ENCODE measurements at regions not wholly inside any gene's neighbourhood (a gene's known extent, or its start where the extent isn't known, plus 50 kb on each side); places are given as distances from the start of the nearest gene placed in this dataset.

DNA sequence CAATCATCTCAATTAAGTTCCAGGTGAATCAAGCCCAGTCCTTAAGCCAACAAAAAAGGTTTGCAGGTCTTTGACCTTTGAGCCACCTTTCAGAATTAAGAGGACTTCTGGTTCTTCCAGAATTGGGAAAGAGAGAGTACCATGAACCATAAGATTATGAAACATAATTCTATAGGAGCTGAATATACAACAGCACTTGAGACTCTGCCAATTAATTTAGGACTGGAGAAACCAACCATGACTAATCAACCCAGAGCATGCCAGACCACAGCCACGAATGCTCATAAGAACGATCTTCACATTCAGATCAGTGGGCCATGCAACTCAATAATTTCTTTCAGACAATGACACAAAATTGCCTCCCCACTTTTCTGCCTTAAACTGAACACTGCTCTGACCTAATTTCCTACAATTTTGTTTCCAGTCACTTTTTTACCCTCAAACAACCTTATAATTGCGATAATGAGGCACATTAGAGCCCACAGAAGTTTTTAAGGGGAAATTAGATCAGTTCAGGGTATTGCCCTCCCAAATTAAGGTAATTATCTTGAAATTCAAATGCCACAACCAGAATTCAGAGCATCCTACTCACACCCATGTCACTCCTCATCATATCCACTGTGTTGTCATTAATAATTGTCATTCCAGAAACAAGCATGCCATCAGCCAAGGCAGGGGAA is 213.4 kb downstream of the ATPSCKMT start:
- no peak overlapping the region for H3K4me3 ChIP-seq
- DNase-seq (ENCODE audit: low spot score): no peak
- TF ChIP-seq, protein P1, sequence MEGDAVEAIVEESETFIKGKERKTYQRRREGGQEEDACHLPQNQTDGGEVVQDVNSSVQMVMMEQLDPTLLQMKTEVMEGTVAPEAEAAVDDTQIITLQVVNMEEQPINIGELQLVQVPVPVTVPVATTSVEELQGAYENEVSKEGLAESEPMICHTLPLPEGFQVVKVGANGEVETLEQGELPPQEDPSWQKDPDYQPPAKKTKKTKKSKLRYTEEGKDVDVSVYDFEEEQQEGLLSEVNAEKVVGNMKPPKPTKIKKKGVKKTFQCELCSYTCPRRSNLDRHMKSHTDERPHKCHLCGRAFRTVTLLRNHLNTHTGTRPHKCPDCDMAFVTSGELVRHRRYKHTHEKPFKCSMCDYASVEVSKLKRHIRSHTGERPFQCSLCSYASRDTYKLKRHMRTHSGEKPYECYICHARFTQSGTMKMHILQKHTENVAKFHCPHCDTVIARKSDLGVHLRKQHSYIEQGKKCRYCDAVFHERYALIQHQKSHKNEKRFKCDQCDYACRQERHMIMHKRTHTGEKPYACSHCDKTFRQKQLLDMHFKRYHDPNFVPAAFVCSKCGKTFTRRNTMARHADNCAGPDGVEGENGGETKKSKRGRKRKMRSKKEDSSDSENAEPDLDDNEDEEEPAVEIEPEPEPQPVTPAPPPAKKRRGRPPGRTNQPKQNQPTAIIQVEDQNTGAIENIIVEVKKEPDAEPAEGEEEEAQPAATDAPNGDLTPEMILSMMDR (IDR thresholded peaks at IDR 0.05): no peak
- no peak for TF ChIP-seq EZH2 (IDR thresholded peaks at IDR 0.05)
- TF ChIP-seq EZH2phosphoT487 (IDR thresholded peaks at IDR 0.05): no peak
- H3K4me2 ChIP-seq: no peak overlapping the region
- H3K27ac Mint-ChIP-seq: no peak overlapping the region
- no peaks in the 10 kb centered on the region for H3K4me1 ChIP-seq
- H3K9me3 ChIP-seq (ENCODE audit: low read depth): no peaks in the 10 kb centered on the region
- H3K4me3 Mint-ChIP-seq: no peak overlapping the region
- no peaks in the 10 kb centered on the region for H3K79me2 ChIP-seq (ENCODE audit: low read depth)
- H3K27me3 ChIP-seq: no peaks in the 10 kb centered on the region
- H3K36me3 Mint-ChIP-seq: no peaks in the 10 kb centered on the region
- H2AFZ ChIP-seq (replicated peaks): no peak overlapping the region
- no peak overlapping the region for H3K9ac ChIP-seq
- no peaks in the 10 kb centered on the region for H3K36me3 ChIP-seq
- H3F3A ChIP-seq (ENCODE audit: low read depth): no peaks in the 10 kb centered on the region
- no peak overlapping the region for H3K27ac ChIP-seq
- no peaks in the 10 kb centered on the region for H4K20me1 ChIP-seq (ENCODE audit: low read depth)
- H3K4me1 Mint-ChIP-seq: no peaks in the 10 kb centered on the region
- H3K27me3 Mint-ChIP-seq (ENCODE audit: insufficient read depth, low read depth): peaks cover 4% of the 10 kb centered on the region
- no peaks in the 10 kb centered on the region for H3K9me3 Mint-ChIP-seq

DNA sequence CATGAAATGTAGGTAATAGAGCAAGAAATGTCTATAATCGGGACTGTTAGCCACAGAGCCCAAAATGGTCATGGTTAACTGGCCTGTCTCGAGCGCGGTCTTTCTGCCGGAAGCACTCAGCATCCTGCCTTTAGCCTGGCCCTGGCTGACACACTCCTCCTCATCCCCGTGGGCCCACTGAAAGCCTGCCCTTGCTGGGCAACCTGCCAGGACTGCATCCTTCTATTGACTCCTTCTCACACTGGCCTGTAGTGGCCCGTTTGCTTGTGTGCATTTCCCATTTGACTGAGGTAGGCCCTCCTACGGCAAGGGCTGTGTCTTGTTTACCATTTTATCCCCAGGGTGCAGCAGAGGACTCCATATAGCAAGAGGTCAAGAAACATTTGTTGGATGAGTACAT is 215.7 kb downstream of the ATPSCKMT start:
- H3K9me3 ChIP-seq (ENCODE audit: low read depth): no peaks in the 10 kb centered on the region
- no peaks in the 10 kb centered on the region for H3K27me3 ChIP-seq
- H3F3A ChIP-seq (ENCODE audit: low read depth): no peaks in the 10 kb centered on the region
- peaks cover 3% of the 10 kb centered on the region for H3K27me3 Mint-ChIP-seq (ENCODE audit: insufficient read depth, low read depth)
- H3K4me1 Mint-ChIP-seq: no peaks in the 10 kb centered on the region
- H3K27ac ChIP-seq: no peak overlapping the region
- no peaks in the 10 kb centered on the region for H3K79me2 ChIP-seq (ENCODE audit: low read depth)
- no peaks in the 10 kb centered on the region for H3K4me1 ChIP-seq
- H3K9me3 Mint-ChIP-seq: peaks cover 3% of the 10 kb centered on the region
- H4K20me1 ChIP-seq (ENCODE audit: low read depth): no peaks in the 10 kb centered on the region
- no peak for DNase-seq (ENCODE audit: low spot score)
- no peak overlapping the region for H3K4me3 ChIP-seq
- H3K36me3 ChIP-seq: no peaks in the 10 kb centered on the region
- H3K27ac Mint-ChIP-seq: no peak overlapping the region
- H3K9ac ChIP-seq: no peak overlapping the region
- H3K4me2 ChIP-seq: no peak overlapping the region
- H3K36me3 Mint-ChIP-seq: no peaks in the 10 kb centered on the region
- no peak overlapping the region for H3K4me3 Mint-ChIP-seq
- H2AFZ ChIP-seq (replicated peaks): no peak overlapping the region
- TF ChIP-seq, protein P1 (IDR thresholded peaks at IDR 0.05): no peak
- TF ChIP-seq EZH2 (IDR thresholded peaks at IDR 0.05) (no peak), EZH2phosphoT487 (IDR thresholded peaks at IDR 0.05) (no peak)

DNA sequence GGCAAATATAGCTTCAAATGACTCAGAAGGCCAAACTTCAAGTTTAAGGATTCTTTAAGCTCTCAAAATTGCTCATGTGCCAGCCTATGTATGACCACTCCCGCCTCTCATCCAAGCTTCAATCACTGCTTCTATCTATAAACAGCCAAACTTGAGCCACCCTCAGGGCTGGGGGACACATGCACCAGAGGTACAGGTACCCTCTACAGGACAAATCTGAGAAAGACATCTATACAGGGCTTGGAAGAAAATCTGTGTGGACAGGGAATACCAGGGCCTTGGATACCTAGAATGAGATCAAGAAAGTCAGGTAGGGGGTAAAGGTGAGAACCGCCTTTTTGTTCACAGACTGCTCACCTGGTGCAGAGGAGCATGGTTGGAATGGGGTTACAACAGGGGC is 217.9 kb downstream of the ATPSCKMT start:
- TF ChIP-seq, protein P1 (IDR thresholded peaks at IDR 0.05): peak; percentile 25
- TF ChIP-seq EZH2phosphoT487 (IDR thresholded peaks at IDR 0.05) (no peak), EZH2 (IDR thresholded peaks at IDR 0.05) (no peak)
- no peak overlapping the region for H3K4me2 ChIP-seq
- H3K4me1 Mint-ChIP-seq: no peaks in the 10 kb centered on the region
- H3K27ac Mint-ChIP-seq: no peak overlapping the region
- no peak for DNase-seq (ENCODE audit: low spot score)
- peaks cover 11% of the 10 kb centered on the region for H3K9me3 Mint-ChIP-seq
- no peaks in the 10 kb centered on the region for H3K4me1 ChIP-seq
- no peak overlapping the region for H2AFZ ChIP-seq (replicated peaks)
- H3K36me3 ChIP-seq: no peaks in the 10 kb centered on the region
- no peaks in the 10 kb centered on the region for H3K27me3 ChIP-seq
- no peaks in the 10 kb centered on the region for H3K36me3 Mint-ChIP-seq
- H3K27ac ChIP-seq: no peak overlapping the region
- peaks cover 2% of the 10 kb centered on the region for H3K27me3 Mint-ChIP-seq (ENCODE audit: insufficient read depth, low read depth)
- H3K79me2 ChIP-seq (ENCODE audit: low read depth): no peaks in the 10 kb centered on the region
- H3K9ac ChIP-seq: no peak overlapping the region
- H3K4me3 Mint-ChIP-seq: no peak overlapping the region
- H3K4me3 ChIP-seq: no peak overlapping the region
- no peaks in the 10 kb centered on the region for H3K9me3 ChIP-seq (ENCODE audit: low read depth)
- H3F3A ChIP-seq (ENCODE audit: low read depth): no peaks in the 10 kb centered on the region
- no peaks in the 10 kb centered on the region for H4K20me1 ChIP-seq (ENCODE audit: low read depth)

All from neural progenitor cell (in vitro differentiated cells).